ENCODE measurements at regions not wholly inside any gene's neighbourhood (a gene's known extent, or its start where the extent isn't known, plus 50 kb on each side); places are given as distances from the start of the nearest gene placed in this dataset.
"Not testable (repeated sequence)": the region's sequence is repeated elsewhere in the genome, so short reads cannot be mapped to it uniquely, and the experiment has no call there.

GRCh38 chr6:131431718-131432117 is 141.3 kb upstream of the ARG1 start:
- no peak for DNase-seq

DNA sequence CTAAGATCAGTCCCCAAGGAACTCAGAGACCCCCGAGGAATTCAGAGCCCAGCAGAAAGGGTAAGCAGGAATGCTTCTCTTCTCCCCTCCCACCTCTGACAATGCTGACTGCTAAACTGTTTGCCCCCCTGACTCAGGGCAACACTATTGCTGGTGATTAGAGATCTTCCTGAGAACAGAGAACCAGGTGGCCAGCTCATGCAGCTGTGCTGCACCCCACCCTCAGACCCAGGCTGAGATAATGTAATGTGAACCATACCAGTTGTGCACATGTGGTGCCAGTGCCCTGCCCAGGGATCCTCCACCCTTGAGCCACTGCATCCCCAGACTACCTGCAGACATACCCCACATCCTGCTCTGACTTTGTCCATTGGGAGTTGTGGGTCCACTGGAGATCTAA is 139.1 kb upstream of the ARG1 start:
- no peak for DNase-seq

DNA sequence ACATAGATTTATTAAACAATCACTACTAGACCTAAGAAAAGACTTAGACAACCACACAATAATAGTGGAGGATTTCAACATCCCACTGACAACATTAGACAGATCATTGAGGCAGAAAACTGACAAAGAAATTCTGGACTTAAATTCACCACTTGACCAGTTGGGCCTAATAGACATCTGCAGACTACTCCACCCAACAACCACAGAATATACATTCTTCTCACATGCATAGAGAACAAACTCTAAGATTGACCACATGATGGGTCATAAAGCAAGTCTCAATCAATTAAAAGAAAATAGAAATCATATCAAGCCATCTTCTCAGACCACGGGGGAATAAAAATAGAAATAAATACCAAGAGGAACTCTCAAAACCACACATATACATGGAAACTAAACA is 136.7 kb upstream of the ARG1 start:
- no peak for DNase-seq

DNA sequence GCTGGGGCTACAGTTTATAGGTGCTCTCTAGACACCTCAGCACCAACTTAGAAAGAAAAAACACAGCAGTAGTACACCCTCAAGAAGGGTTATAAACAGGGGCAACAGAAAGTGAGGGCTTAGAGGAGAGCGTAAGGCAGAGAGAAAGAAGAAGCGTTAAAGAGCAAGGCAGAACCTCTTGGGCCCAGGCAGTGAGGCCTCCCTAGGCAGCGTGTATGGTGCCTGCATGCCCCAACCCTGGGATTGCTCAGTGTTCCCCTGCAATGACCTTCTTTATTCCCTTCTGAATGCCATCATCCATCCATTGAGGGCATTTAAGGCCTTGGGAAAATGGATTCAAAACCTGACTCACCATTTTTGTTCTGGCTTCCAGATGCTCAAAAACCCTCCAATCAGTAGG is 130.0 kb upstream of the ARG1 start:
- no peak for DNase-seq

DNA sequence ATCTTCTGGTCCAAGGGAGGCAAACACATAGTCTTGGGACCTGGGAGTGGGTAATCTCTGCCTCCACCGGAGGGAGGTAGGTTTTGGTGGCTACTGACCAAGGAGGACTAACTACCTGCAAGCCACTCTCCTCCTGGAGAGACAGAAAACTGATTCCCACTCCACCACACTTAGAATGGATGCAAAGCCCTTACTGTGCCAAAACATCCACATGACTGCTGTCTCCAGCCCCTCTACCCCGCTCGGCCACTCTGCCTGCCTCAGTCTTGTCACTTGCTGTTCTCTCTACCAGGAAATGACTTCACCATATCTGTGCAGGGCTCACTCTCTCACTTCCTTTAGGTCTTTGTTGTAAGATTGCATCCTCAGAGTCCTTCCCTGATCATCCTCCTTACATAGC is 129.5 kb upstream of the ARG1 start:
- DNase-seq, result peak; percentile 30

- DNase-seq, result not testable (repeated sequence)
Measured at GRCh38 chr6:131445356-131445755, 127.7 kb upstream of the ARG1 start.

DNA sequence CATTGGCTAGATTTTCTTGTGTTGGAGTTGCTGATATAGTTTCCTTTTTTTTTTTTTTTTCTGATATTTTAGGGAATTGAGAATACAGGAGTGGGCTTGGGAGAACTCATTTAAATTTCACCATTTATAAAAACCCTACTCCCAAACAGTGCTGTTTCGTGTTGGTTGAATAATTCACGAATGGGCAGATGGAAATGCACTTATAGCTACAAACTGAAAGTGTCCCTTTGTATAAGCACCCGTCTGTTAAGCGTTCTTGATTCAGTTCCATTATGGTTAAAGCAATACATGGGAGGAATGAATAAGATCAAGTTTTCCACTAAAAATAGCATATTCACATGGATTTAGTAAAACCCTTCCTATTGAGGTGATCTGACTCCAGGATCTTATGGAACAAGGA is 122.2 kb upstream of the ARG1 start:
- DNase-seq, result no peak

DNA sequence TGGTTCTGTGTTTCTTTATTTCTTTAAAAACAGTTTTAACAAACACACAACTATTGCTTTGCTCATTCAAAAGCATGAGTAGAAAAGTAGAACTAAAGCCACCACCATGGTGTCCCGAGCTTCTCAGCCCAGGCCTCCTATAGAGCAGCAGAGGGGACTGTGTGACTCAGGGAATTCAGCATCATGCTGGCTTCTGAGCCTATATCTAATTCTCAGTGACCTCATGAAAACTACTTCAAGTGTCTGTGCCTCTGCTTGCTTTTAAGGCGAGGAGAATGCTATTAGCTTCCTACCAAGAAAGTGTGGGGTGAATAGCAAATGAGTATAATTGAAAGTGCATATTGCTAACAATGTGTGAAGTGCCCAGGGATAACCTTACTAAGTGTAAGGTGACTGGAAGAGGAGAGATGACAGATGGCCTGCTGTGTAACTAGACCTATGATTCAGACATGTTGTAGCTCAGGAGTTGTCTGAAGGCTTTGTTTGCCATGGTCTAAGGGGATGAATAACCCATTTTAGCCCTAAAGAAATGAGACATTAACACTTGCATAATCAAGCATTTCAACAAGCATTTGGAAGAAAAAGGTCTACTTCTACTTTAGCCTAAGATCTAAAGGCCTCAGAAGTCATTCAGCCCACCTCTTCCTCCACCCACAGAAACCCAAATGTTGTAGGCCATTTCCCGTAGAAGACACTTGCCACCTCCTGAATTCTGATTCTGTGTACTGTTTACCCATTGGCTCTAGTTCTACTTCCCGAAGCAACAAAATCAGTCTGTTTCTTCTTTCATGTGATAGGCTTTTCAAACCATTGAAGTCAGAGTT is 121.5 kb upstream of the ARG1 start:
- DNase-seq, result no peak

DNA sequence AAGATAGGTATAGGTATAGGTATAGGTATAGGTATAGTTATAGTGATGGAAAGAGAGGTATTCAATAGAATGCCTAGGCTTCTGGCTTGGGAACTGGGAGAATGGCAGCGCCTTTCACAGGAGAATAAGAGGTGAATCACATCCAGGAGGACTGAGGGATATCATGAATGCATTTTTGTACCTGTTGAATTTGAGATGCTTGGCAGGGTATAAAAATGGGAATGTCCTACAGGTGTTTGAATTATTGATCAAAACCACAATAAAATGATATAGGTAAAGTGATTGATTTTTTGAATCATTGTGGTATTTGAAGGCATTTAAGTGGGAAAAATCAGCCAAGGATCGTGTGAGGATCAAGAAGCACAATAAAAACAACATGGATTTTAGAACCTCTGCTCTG is 119.2 kb upstream of the ARG1 start:
- no peak for DNase-seq

DNA sequence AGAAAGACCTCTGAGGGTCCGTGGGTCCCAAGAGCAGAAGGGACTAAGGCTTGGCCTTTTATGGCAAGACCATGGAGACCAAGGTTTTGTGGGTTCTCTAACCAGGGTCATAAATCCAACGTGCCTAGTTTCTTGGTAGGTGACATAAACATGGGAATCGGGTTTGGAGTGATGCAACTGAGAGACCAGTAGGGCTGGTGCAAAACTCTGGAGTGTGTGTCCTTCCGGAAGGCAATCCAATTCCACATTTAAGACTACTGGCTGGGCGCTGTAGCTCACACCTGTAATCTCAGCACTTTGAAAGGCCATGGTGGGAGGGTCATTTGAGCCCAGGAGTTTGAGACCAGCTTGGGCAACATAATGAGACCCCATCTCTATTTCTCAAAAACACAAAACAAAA is 116.5 kb upstream of the ARG1 start:
- no peak for DNase-seq

DNA sequence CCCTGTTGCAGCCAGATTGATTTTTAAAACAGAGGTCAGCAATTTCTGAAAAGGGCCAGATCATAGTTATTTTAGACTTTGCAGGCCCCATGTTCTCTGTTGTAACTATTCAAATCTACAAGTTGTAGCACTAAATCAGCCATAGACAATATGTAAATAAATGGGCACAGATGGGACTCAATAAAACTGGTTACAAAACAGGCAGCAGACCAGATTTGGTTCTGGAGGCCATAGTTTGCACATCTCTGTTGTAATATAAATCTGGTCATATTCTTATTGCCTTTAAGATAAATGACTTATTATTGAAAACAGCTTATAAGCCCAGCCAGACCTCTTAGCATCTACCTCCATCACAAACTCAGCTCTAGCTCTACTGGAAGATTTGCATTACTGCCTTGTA is 114.0 kb upstream of the ARG1 start:
- DNase-seq, result no peak

DNA sequence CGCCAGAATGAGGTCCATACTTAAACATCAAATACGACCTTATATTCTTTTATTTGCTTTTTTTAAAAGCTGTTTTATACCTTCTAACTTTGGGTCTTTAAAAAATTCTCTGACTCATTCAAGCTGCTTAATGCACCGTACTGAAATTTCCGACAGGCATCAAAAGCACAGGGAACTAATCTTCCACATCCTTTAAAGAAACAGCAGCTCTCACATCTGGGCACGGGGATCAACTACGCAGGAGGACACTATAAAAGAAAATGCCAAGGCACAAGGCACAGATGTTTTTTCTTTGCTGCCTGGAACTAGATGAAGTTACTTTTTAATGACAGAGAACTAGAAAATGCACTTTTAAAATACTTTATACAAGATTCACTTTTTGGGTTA is 112.4 kb upstream of the ARG1 start:
- DNase-seq, result no peak

DNA sequence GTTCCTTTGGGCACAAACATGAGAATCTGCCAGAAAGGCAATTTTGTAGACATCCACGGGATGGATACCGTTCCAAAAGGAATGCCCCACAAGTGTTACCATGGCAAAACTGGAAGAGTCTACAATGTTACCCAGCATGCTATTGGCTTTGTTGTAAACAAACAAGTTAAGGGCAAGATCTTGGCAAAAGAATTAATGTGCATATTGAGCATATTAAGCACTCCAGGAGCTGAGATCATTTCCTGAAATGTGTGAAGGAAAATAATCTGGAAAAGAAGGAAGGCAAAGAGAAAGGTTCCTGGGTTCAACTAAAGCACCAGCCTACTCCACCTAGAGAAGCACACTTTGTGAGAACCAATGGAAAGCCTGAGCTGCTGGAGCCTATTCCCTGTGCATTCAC is 103.9 kb upstream of the ARG1 start:
- DNase-seq, result no peak

- no peak for DNase-seq
Measured at GRCh38 chr6:131470534-131470933, 102.5 kb upstream of the ARG1 start.

GRCh38 chr6:131471331-131471730 is 101.7 kb upstream of the ARG1 start:
- DNase-seq, result no peak

DNA sequence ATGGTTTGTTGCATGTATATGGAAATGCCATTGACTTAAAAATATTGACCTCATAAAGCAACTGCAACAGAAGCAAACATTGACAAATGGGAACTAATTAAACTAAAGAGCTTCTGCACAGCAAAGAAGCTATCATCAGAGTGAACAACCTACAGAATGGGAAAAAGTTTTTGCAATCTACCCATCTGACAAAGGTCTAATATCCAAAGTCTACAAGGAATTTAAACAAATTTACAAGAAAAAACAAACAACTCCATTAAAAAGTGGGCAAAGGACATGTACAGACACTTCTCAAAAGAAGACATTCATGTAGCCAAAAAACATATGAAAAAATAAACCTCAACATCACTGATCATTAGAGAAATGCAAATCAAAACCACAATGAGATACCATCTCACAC is 99.7 kb upstream of the ARG1 start:
- not testable (repeated sequence) for DNase-seq

- no peak for DNase-seq
Measured at GRCh38 chr6:131476362-131476761, 96.7 kb upstream of the ARG1 start.

DNA sequence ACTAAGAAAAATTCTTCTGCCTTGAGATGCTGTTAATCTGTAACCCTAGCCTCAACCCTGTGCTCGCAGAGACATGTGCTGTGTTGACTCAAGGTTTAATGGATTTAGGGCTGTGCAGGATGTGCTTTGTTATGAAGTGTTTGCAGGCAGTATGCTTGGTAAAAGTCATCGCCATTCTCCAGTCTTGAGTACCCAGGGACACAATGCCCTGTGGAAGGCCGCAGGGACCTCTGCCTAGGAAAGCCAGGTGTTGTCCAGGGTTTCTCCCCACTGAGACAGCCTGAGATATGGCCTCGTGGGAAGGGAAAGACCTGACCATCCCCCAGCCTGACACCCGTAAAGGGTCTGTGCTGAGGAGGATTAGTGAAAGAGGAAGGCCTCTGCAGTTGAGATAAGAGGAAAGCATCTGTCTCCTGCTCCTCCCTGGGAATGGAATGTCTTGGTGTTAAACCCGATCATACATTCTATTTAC is 94.2 kb upstream of the ARG1 start:
- not testable (repeated sequence) for DNase-seq

DNA sequence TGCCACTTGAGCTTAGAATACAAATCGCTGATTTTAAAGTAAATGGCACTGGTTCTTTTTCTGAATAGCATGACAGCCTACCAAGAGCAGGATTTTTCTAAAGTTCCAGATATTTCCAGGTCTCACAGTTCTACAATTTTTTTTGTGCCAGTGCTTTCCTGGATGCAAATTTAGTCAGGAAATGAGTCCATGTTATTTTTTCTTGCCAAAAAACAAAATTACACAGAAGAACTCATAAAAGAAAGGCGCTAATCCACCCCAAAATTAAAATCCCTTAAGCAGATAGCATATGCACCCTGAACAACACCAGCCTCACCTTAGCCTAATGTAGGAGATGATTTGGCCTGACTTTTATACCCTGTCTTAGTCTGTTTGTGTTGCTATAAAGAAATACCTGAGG is 86.4 kb upstream of the ARG1 start:
- no peak for DNase-seq

GRCh38 chr6:131488780-131489179 is 84.2 kb upstream of the ARG1 start:
- no peak for DNase-seq

- DNase-seq, result no peak
Measured at GRCh38 chr6:131490441-131490840, 82.6 kb upstream of the ARG1 start.

- DNase-seq, result no peak
Measured at GRCh38 chr6:131492932-131493573, 80.0 kb upstream of the ARG1 start.

DNA sequence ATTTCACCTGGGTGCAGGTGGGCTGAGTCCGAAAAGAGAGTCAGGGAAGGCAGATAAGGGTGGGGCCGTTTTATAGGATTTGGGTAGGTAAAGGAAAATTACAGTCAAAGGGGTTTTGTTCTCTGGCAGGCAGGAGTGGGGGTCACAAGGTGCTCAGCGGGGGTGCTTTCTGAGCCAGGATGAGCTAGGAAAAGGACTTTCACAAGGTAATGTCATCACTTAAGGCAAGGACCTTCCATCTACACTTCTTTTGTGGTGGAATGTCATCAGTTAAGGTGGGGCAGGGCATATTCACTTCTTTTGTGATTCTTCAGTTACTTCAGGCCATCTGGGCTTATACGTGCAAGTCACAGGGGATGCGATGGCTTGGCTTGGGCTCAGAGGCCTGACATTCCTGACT is 68.6 kb upstream of the ARG1 start:
- DNase-seq, result not testable (repeated sequence)

DNA sequence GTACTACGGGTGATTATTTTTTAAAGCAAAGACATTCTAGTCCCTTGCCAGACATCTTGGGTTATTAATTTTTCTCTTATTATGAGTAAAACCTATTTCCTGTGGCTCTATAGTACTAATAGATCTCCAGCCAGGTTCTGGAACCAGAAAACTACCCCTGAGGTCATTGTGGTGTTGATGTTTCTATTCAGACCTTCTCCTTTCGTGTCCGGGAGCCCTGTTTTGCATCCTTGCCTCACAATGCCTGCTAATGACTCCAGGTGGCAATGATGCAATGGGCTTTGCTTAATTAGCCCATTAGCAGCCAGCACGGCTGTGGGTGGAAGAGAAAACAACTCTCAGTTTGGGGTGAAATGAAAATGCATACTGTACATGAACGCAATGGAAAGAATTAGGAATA is 62.9 kb upstream of the ARG1 start:
- no peak for DNase-seq

GRCh38 chr6:131510591-131510990 is 62.4 kb upstream of the ARG1 start:
- DNase-seq, result no peak

All from stimulated activated CD4-positive, alpha-beta T cell treated with anti-CD3 and anti-CD28 coated beads, Interleukin-4, amount 100 ng/mL, for 1 hour (primary cell).